MM.1S (cell line): ENCODE measurements at regions not wholly inside any gene's neighbourhood (a gene's known extent, or its start where the extent isn't known, plus 50 kb on each side); places are given as distances from the start of the nearest gene placed in this dataset.

Source experiments
- DNase-seq: peaks from one replicate; pipeline ENCODE4 v3.0.0-alpha.2; 2015
- H2AFZ ChIP-seq: fragments of 300-600 bp; sonication (generic); 2 replicates; pipeline ENCODE4 v1.6.0; 2016; ENCODE audit warnings: antibody characterized with exemption, low read length
- H3F3A ChIP-seq: fragments of 300-600 bp; sonication (generic); 2 replicates; pipeline ENCODE4 v1.6.1; 2016; ENCODE audit warnings: mild to moderate bottlenecking, antibody characterized with exemption, low read length, moderate library complexity, mixed read lengths; ENCODE audit not compliant: insufficient read depth
- H3K27ac ChIP-seq: fragments of 300-600 bp; sonication (generic); 2 replicates; pipeline ENCODE4 v1.5.1; 2016; ENCODE audit warnings: mild to moderate bottlenecking, low read length
- H3K27me3 ChIP-seq: fragments of 300-600 bp; sonication (generic); replicated peaks from 2 replicates; pipeline ENCODE4 v1.6.0; 2016; ENCODE audit warnings: low read length; ENCODE audit not compliant: insufficient read depth
- H3K36me3 ChIP-seq: fragments of 300-600 bp; sonication (generic); replicated peaks from 2 replicates; pipeline ENCODE4 v1.6.1; 2016; ENCODE audit warnings: mild to moderate bottlenecking, low read length, mixed read lengths; ENCODE audit not compliant: insufficient read depth
- H3K4me1 ChIP-seq: fragments of 300-600 bp; sonication (generic); 2 replicates; pipeline ENCODE4 v1.6.1; 2016; ENCODE audit warnings: low read length, mixed read lengths
- H3K4me2 ChIP-seq: fragments of 300-600 bp; sonication (generic); 2 replicates; pipeline ENCODE4 v1.6.0; 2016; ENCODE audit warnings: low read depth, low read length
- H3K4me3 ChIP-seq: fragments of 300-600 bp; sonication (generic); 2 replicates; pipeline ENCODE4 v1.5.1; 2016; ENCODE audit warnings: low read length, mixed read lengths
- H3K79me2 ChIP-seq: fragments of 300-600 bp; sonication (generic); 2 replicates; pipeline ENCODE4 v1.6.1; 2016; ENCODE audit warnings: mixed run types, low read length, mixed read lengths
- H3K9ac ChIP-seq: fragments of 300-600 bp; sonication (generic); 2 replicates; pipeline ENCODE4 v1.6.1; 2016; ENCODE audit warnings: low read length, mixed read lengths
- H3K9me2 ChIP-seq: fragments of 300-600 bp; sonication (generic); replicated peaks from 2 replicates; pipeline ENCODE4 v1.6.1; 2016; ENCODE audit warnings: mild to moderate bottlenecking, low read length, mixed read lengths; ENCODE audit not compliant: insufficient read depth
- H3K9me3 ChIP-seq: fragments of 300-600 bp; sonication (generic); replicated peaks from 2 replicates; pipeline ENCODE4 v1.6.1; 2016; ENCODE audit warnings: mild to moderate bottlenecking, low read length, mixed read lengths; ENCODE audit not compliant: insufficient read depth
- H4K20me1 ChIP-seq: fragments of 300-600 bp; sonication (generic); 2 replicates; pipeline ENCODE4 v1.6.1; 2016; ENCODE audit warnings: mild to moderate bottlenecking, low read length, moderate library complexity, mixed read lengths; ENCODE audit not compliant: insufficient read depth
- CTCF ChIP-seq: fragments of 300-600 bp; sonication (generic); IDR thresholded peaks from 2 replicates; pipeline ENCODE4 v1.5.1; 2016; ENCODE audit warnings: antibody characterized with exemption, low read length, mixed read lengths
- EZH2 ChIP-seq: fragments of 300-600 bp; sonication (generic); optimal IDR thresholded peaks from 2 replicates; pipeline ENCODE3; 2017; ENCODE audit warnings: low read depth, mild to moderate bottlenecking, antibody characterized with exemption, low read length, mixed read lengths
- EZH2phosphoT487 ChIP-seq: fragments of 300-600 bp; sonication (generic); IDR thresholded peaks from 2 replicates; pipeline ENCODE4 v1.6.1; 2018; ENCODE audit warnings: antibody characterized with exemption, low read length

GRCh38 chr13:80604098-80604497, 263.2 kb upstream of the SPRY2 start:
- DNase-seq: peak; percentile 68
- H3K36me3 ChIP-seq: no peaks in the 10 kb centered on the region
- TF ChIP-seq EZH2phosphoT487 (no peak), CTCF (no peak), EZH2 (no peak)

GRCh38 chr13:80603351-80603750, 262.4 kb upstream of the SPRY2 start:
- H3K9me3 ChIP-seq: no peaks in the 10 kb centered on the region
- H3K27me3 ChIP-seq: no peaks in the 10 kb centered on the region
- H3K9ac ChIP-seq: no peak overlapping the region
- DNase-seq: no peak
- H3F3A ChIP-seq: no peaks in the 10 kb centered on the region
- H4K20me1 ChIP-seq: no peaks in the 10 kb centered on the region
- H3K4me1 ChIP-seq: peaks cover 8% of the 10 kb centered on the region
- H3K4me3 ChIP-seq: no peak overlapping the region
- TF ChIP-seq EZH2 (no peak), EZH2phosphoT487 (no peak), CTCF (no peak)
- H2AFZ ChIP-seq: no peak overlapping the region
- no peaks in the 10 kb centered on the region for H3K9me2 ChIP-seq
- H3K79me2 ChIP-seq: no peaks in the 10 kb centered on the region
- no peak overlapping the region for H3K27ac ChIP-seq
- no peaks in the 10 kb centered on the region for H3K36me3 ChIP-seq
- H3K4me2 ChIP-seq: no peak overlapping the region

More at GRCh38 chr13:80604098-80604497, 263.2 kb upstream of the SPRY2 start:
- Histone ChIP-seq H3K27me3 (no peaks in the 10 kb centered on the region), H3F3A (no peaks in the 10 kb centered on the region), H4K20me1 (no peaks in the 10 kb centered on the region), H3K9me2 (no peaks in the 10 kb centered on the region), H3K27ac (no peak overlapping the region), H2AFZ (no peak overlapping the region), H3K9me3 (no peaks in the 10 kb centered on the region), H3K79me2 (no peaks in the 10 kb centered on the region), H3K4me1 (peaks cover 8% of the 10 kb centered on the region), H3K4me2 (no peak overlapping the region), H3K9ac (no peak overlapping the region), H3K4me3 (no peak overlapping the region)

GRCh38 chr13:80599765-80600164, 258.8 kb upstream of the SPRY2 start:
- no peak for TF ChIP-seq EZH2
- TF ChIP-seq EZH2phosphoT487: no peak
- no peak for TF ChIP-seq CTCF
- Histone ChIP-seq H3K9ac (no peak overlapping the region), H3K4me1 (peaks cover 8% of the 10 kb centered on the region), H3K4me3 (no peak overlapping the region), H3K27me3 (no peaks in the 10 kb centered on the region), H2AFZ (no peak overlapping the region), H3K9me3 (no peaks in the 10 kb centered on the region), H3K79me2 (no peaks in the 10 kb centered on the region), H3K4me2 (no peak overlapping the region), H4K20me1 (no peaks in the 10 kb centered on the region), H3K27ac (no peak overlapping the region), H3F3A (no peaks in the 10 kb centered on the region), H3K9me2 (no peaks in the 10 kb centered on the region), H3K36me3 (no peaks in the 10 kb centered on the region)
- DNase-seq: no peak
